Parathyroid adenoma (tissue), 2 donors: ENCODE measurements at regions not wholly inside any gene's neighbourhood (a gene's known extent, or its start where the extent isn't known, plus 50 kb on each side); places are given as distances from the start of the nearest gene placed in this dataset.
A peak's percentile ranks its signal among the peaks of the same experiment; 100 is the strongest.

Experiments
- H2AFZ ChIP-seq: fragments of 300-600 bp; sonication (generic); one replicate; pipeline ENCODE4 v1.7.0; 2017; ENCODE audit warnings: antibody characterized with exemption, mild to moderate bottlenecking
- H3K27ac ChIP-seq: fragments of 300-600 bp; sonication (generic); one replicate; pipeline ENCODE4 v1.7.0; 2017
- H3K27me3 ChIP-seq: fragments of 300-600 bp; sonication (generic); one replicate; pipeline ENCODE4 v1.7.0; 2017; ENCODE audit warnings: low read length; ENCODE audit not compliant: control insufficient read depth, insufficient read depth
- H3K36me3 ChIP-seq: fragments of 300-600 bp; sonication (generic); one replicate; pipeline ENCODE4 v1.7.0; 2017; ENCODE audit warnings: low read length; ENCODE audit not compliant: control insufficient read depth, insufficient read depth
- H3K4me1 ChIP-seq: fragments of 300-600 bp; sonication (generic); one replicate; pipeline ENCODE4 v1.7.0; 2017; ENCODE audit warnings: control low read depth
- H3K4me2 ChIP-seq: fragments of 300-600 bp; sonication (generic); one replicate; pipeline ENCODE4 v1.7.0; 2017; ENCODE audit warnings: low read length
- H3K4me3 ChIP-seq: fragments of 300-600 bp; sonication (generic); one replicate; pipeline ENCODE4 v1.7.0; 2017; ENCODE audit warnings: low read depth, low read length
- H3K79me2 ChIP-seq: fragments of 300-600 bp; sonication (generic); one replicate; pipeline ENCODE4 v1.7.0; 2017; ENCODE audit warnings: control low read depth
- H3K9ac ChIP-seq: fragments of 300-600 bp; sonication (generic); one replicate; pipeline ENCODE4 v1.7.0; 2017; ENCODE audit warnings: mild to moderate bottlenecking
- H3K9me3 ChIP-seq: fragments of 300-600 bp; sonication (generic); one replicate; pipeline ENCODE4 v1.7.0; 2017; ENCODE audit warnings: low read length; ENCODE audit not compliant: control insufficient read depth
- TF ChIP-seq, protein P1 (sequence below): fragments of 300-600 bp; sonication (generic); IDR thresholded peaks from one replicate; pipeline ENCODE4 v1.7.0; 2017; ENCODE audit warnings: antibody characterized with exemption, mild to moderate bottlenecking
- donor health status: primary hyperparathyroidism.

DNA sequence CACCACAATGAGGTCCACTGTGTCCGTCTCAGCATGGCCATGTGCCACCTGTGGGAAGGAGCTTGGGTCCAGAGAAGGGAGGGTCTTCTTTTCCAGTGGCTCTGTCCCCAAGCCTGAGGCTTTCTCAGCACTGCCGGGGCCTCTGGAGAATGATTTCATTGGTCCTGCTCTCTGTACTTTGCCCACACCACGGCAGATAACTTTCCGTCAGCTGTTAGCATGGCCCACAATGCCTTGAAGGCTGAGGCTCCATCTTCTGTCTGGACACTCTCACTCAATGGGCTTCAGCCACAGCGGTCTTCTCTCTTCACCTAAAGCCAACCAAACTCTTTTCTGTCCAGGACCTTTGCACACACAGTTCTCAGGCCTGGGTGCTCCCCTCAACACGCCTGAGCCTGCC, 192.5 kb downstream of the CXCL12 start:
- H2AFZ ChIP-seq = peak overlapping the region; percentile 69
- H3K4me2 ChIP-seq = no peak overlapping the region
- no peak overlapping the region for H3K9ac ChIP-seq
- H3K79me2 ChIP-seq = no peaks in the 10 kb centered on the region
- no peaks in the 10 kb centered on the region for H3K9me3 ChIP-seq
- no peaks in the 10 kb centered on the region for H3K36me3 ChIP-seq
- H3K27ac ChIP-seq = peak overlapping the region; percentile 54
- TF ChIP-seq, protein P1, sequence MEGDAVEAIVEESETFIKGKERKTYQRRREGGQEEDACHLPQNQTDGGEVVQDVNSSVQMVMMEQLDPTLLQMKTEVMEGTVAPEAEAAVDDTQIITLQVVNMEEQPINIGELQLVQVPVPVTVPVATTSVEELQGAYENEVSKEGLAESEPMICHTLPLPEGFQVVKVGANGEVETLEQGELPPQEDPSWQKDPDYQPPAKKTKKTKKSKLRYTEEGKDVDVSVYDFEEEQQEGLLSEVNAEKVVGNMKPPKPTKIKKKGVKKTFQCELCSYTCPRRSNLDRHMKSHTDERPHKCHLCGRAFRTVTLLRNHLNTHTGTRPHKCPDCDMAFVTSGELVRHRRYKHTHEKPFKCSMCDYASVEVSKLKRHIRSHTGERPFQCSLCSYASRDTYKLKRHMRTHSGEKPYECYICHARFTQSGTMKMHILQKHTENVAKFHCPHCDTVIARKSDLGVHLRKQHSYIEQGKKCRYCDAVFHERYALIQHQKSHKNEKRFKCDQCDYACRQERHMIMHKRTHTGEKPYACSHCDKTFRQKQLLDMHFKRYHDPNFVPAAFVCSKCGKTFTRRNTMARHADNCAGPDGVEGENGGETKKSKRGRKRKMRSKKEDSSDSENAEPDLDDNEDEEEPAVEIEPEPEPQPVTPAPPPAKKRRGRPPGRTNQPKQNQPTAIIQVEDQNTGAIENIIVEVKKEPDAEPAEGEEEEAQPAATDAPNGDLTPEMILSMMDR = no peak
- no peaks in the 10 kb centered on the region for H3K27me3 ChIP-seq
- no peak overlapping the region for H3K4me3 ChIP-seq
- peaks cover 25% of the 10 kb centered on the region for H3K4me1 ChIP-seq

DNA sequence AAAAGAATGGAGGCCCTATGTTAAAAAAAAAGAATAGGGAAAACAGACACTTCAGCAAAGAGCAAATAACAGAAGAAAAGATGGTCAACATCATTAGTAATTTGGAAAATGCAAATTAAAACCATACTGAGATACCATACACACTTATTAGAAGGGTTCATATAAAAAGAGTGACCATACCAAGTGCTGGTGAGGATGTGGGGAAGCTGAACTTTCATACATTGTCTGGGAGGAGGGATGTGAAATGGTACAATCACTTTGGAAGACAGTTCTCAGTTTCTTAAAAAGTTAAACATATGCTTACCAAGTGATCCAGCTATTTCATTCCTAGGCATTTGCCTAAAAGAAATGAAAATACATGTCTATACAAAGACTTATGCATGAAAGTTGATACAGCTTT, 194.4 kb downstream of the CXCL12 start:
- H3K9ac ChIP-seq = no peak overlapping the region
- H3K4me2 ChIP-seq = no peak overlapping the region
- no peak overlapping the region for H2AFZ ChIP-seq
- TF ChIP-seq, protein P1 = no peak
- no peaks in the 10 kb centered on the region for H3K36me3 ChIP-seq
- no peaks in the 10 kb centered on the region for H3K27me3 ChIP-seq
- no peaks in the 10 kb centered on the region for H3K9me3 ChIP-seq
- H3K27ac ChIP-seq = no peak overlapping the region
- H3K4me1 ChIP-seq = peaks cover 26% of the 10 kb centered on the region
- H3K79me2 ChIP-seq = no peaks in the 10 kb centered on the region
- H3K4me3 ChIP-seq = no peak overlapping the region

DNA sequence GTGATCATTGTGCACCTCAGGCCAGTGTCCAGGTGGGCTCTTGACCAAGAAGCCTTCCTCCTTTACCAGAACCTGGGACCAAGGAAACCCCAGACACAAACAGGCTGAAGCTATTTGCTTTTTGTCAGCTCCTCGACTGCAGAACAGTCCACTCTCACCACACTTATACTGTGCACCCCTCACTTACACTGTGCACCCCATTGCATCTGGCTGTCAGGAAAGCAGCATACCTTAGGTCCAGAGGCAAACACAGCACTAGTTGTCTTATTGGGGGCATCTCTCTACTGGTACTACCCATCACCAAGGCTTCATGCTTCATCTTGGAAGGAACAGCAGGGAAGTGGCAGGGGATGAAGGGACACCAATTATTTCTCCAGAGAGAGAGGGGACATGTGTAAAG, 198.1 kb downstream of the CXCL12 start:
- no peaks in the 10 kb centered on the region for H3K36me3 ChIP-seq
- no peaks in the 10 kb centered on the region for H3K9me3 ChIP-seq

GRCh38 chr10:44186150-44186549, 198.7 kb downstream of the CXCL12 start:
- Histone ChIP-seq H3K79me2 (no peaks in the 10 kb centered on the region), H3K4me2 (no peak overlapping the region), H3K36me3 (no peaks in the 10 kb centered on the region), H3K4me1 (peaks cover 24% of the 10 kb centered on the region), H3K27me3 (no peaks in the 10 kb centered on the region), H3K9me3 (no peaks in the 10 kb centered on the region), H3K4me3 (no peak overlapping the region), H3K9ac (no peak overlapping the region), H3K27ac (peak overlapping the region; percentile 40), H2AFZ (peak overlapping the region; percentile 33)
- TF ChIP-seq, protein P1 = no peak

More for the DNA sequence above, 198.1 kb downstream of the CXCL12 start:
- H3K27me3 ChIP-seq = no peaks in the 10 kb centered on the region
- TF ChIP-seq, protein P1 = no peak
- H3K79me2 ChIP-seq = no peaks in the 10 kb centered on the region
- H3K27ac ChIP-seq = no peak overlapping the region
- no peak overlapping the region for H3K4me3 ChIP-seq
- H2AFZ ChIP-seq = no peak overlapping the region
- peaks cover 24% of the 10 kb centered on the region for H3K4me1 ChIP-seq
- no peak overlapping the region for H3K9ac ChIP-seq
- H3K4me2 ChIP-seq = no peak overlapping the region

- H3K9me3 ChIP-seq = no peaks in the 10 kb centered on the region
- no peak overlapping the region for H2AFZ ChIP-seq
- no peaks in the 10 kb centered on the region for H3K27me3 ChIP-seq
- H3K4me3 ChIP-seq = no peak overlapping the region
- TF ChIP-seq, protein P1 = no peak
- H3K79me2 ChIP-seq = no peaks in the 10 kb centered on the region
- no peak overlapping the region for H3K9ac ChIP-seq
- no peak overlapping the region for H3K4me2 ChIP-seq
- H3K27ac ChIP-seq = no peak overlapping the region
- H3K36me3 ChIP-seq = no peaks in the 10 kb centered on the region
- peaks cover 29% of the 10 kb centered on the region for H3K4me1 ChIP-seq
Observed at GRCh38 chr10:44185315-44185666, 199.6 kb downstream of the CXCL12 start.
